ENCODE measurements at regions not wholly inside any gene's neighbourhood (a gene's known extent, or its start where the extent isn't known, plus 50 kb on each side); places are given as distances from the start of the nearest gene placed in this dataset.
A peak's percentile ranks its signal among the peaks of the same experiment; 100 is the strongest.

DNA sequence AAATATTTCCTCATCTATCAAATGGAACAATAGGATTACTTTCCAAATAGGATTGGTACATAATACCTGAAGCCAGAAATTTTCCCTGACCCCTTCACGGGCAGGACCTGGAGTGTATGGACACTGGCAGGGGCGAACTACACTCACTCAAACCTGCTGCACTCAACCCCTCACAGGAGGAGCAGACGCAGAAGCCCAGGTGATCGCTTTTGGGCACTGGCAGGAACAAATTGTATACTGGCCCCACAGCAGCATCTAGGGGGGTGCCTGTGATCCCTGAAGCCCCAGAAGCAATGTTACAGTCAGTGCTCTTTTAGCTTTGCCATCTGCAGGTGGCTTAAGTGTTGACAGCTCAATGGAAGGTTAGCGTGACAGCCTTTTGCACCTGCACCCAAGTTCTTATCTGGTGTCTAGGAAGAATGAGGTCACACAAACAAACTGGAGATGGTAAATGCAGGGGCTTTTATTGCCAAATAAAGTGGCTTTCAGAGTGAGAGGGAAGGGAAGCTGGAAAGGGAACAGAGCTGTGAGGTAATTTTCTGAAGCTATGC, 199.2 kb upstream of the NEGR1 start:
- peaks cover 0 to 6% of the 10 kb centered on the region in 2 experiments for H3K9me3 ChIP-seq (ENCODE audit: control insufficient read depth in 2 of 2, low read length in 2 of 2)
- H3K27me3 Mint-ChIP-seq = no peaks in the 10 kb centered on the region
- DNase-seq (no peak), ATAC-seq (ENCODE audit: low read depth in 2 of 2) (no peak)
- no peak overlapping the region for H3K27ac Mint-ChIP-seq
- H3K4me1 Mint-ChIP-seq = peaks cover 0 to under 1% (median 0%) of the 10 kb centered on the region in 4 donors
- H3K4me3 Mint-ChIP-seq = peak overlapping the region in 1 of 4 donors; percentile 51
- H3K36me3 Mint-ChIP-seq = no peaks in the 10 kb centered on the region
- H3K4me3 ChIP-seq (ENCODE audit: low read depth, low read length) = no peak overlapping the region
- H3K9me3 Mint-ChIP-seq = peaks cover 3 to 19% (median 7%) of the 10 kb centered on the region in 7 donors
- no peaks in the 10 kb centered on the region for H3K27me3 ChIP-seq (ENCODE audit: control insufficient read depth, insufficient read depth, low read length)
- H3K27ac ChIP-seq (ENCODE audit: insufficient read depth, low read length, poor library complexity, severe bottlenecking) = no peak overlapping the region
- H3K4me1 ChIP-seq (ENCODE audit: control insufficient read depth, insufficient read depth, low read length, poor library complexity, severe bottlenecking) = no peaks in the 10 kb centered on the region
- H3K36me3 ChIP-seq (ENCODE audit: control insufficient read depth, insufficient read depth, low read length) = no peaks in the 10 kb centered on the region

DNA sequence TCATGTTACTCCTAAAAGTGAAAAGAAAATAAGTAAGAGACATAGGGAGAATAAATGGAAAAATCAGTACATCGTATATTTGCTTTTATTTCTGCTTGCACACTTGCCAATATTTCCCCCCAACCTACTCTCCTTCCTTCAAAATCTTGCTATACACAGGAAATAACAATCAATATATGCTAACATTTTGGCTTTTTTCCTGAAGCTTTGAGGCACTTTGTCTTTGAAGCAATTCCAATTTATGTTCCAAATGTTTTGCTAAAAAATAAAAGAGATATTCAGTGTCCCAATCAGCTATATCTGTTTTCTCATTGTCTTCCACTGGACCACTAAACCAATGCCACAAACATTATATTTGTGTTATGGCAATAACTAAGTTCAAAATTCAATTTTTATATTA, 184.0 kb upstream of the NEGR1 start:
- Histone ChIP-seq H3K4me1 (ENCODE audit: control insufficient read depth, insufficient read depth, low read length, poor library complexity, severe bottlenecking) (no peaks in the 10 kb centered on the region), H3K36me3 (ENCODE audit: control insufficient read depth, insufficient read depth, low read length) (no peaks in the 10 kb centered on the region), H3K4me3 (ENCODE audit: low read depth, low read length) (no peak overlapping the region), H3K27ac (ENCODE audit: insufficient read depth, low read length, poor library complexity, severe bottlenecking) (no peak overlapping the region), H3K9me3 (ENCODE audit: control insufficient read depth in 2 of 2, low read length in 2 of 2) (no peaks in the 10 kb centered on the region), H3K27me3 (ENCODE audit: control insufficient read depth, insufficient read depth, low read length) (no peaks in the 10 kb centered on the region)
- H3K9me3 Mint-ChIP-seq = peaks cover 0 to 20% (median 4%) of the 10 kb centered on the region in 7 donors
- DNase-seq = no peak
- H3K4me1 Mint-ChIP-seq = peaks cover 0 to 5% (median 0%) of the 10 kb centered on the region in 4 donors
- no peaks in the 10 kb centered on the region for H3K36me3 Mint-ChIP-seq
- H3K27ac Mint-ChIP-seq = no peak overlapping the region
- ATAC-seq (ENCODE audit: low read depth in 2 of 2) = no peak
- no peak overlapping the region for H3K4me3 Mint-ChIP-seq
- no peaks in the 10 kb centered on the region for H3K27me3 Mint-ChIP-seq

DNA sequence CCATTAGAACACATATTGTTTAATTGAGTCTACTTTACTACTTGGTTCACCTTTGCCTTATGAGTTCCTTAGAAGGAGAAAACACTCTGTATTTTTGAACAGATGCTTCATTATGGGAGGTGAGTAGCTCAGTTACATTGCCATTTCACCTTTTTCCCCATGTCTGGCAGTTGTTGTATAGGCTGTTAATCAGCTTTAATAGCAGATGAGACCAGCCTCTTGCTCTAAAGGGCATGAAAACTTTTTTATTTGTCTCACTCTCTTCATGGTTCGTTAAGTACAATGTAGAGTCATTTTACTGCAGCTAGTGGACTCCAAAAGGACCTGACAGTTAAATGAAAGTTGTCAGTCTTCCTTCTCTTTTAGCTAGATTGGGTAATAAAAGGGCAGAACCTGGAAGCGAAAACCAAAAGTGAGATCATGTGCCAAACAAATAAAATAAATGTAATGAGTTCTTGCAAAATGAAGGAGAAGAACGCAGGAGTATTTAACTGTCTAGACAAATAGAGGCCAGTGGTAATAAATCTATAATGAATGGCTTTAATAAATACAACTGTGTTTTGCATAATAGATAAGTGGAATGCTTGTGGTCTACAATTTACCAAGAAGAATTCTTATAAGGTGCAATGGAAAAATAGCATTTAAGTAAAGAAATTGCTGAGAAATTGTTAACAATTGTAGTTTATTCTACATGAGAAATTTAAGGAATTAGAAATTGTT, 180.0 kb upstream of the NEGR1 start:
- Histone ChIP-seq H3K4me1 (ENCODE audit: control insufficient read depth, insufficient read depth, low read length, poor library complexity, severe bottlenecking) (no peaks in the 10 kb centered on the region), H3K27me3 (ENCODE audit: control insufficient read depth, insufficient read depth, low read length) (no peaks in the 10 kb centered on the region), H3K4me3 (ENCODE audit: low read depth, low read length) (no peak overlapping the region), H3K36me3 (ENCODE audit: control insufficient read depth, insufficient read depth, low read length) (no peaks in the 10 kb centered on the region), H3K27ac (ENCODE audit: insufficient read depth, low read length, poor library complexity, severe bottlenecking) (no peak overlapping the region), H3K9me3 (ENCODE audit: control insufficient read depth in 2 of 2, low read length in 2 of 2) (peaks cover 0 to 4% of the 10 kb centered on the region in 2 experiments)
- Mint-ChIP-seq H3K4me1 (peaks cover 0 to 5% (median 0%) of the 10 kb centered on the region in 4 donors), H3K4me3 (no peak overlapping the region), H3K9me3 (peaks cover 0 to 12% (median 2%) of the 10 kb centered on the region in 7 donors), H3K36me3 (no peaks in the 10 kb centered on the region), H3K27ac (no peak overlapping the region), H3K27me3 (no peaks in the 10 kb centered on the region)
- ATAC-seq (ENCODE audit: low read depth in 2 of 2) (no peak), DNase-seq (no peak)

DNA sequence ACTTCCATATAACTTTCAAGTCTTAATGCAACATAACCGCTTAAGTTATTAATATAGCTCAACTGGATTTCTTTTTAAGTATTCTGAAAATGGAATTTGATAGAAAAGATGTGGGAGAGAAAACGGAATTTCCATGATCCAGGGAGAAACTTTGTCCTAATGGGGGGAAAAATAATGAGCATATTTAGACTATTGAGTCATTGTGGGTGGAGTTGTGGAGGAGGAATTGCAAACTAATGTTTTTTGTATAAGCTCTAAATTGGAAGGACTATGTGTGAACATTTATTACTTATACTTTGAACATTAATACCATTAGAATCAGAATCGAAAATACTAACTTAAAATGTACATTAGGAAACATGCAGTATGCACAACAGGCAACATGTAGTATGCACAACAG, 159.9 kb upstream of the NEGR1 start:
- no peak for ATAC-seq (ENCODE audit: low read depth in 2 of 2)
- no peaks in the 10 kb centered on the region for H3K27me3 ChIP-seq (ENCODE audit: control insufficient read depth, insufficient read depth, low read length)
- H3K9me3 ChIP-seq (ENCODE audit: control insufficient read depth in 2 of 2, low read length in 2 of 2) = peaks cover 0 to 8% of the 10 kb centered on the region in 2 experiments
- H3K4me3 ChIP-seq (ENCODE audit: low read depth, low read length) = no peak overlapping the region
- Mint-ChIP-seq H3K9me3 (peaks cover 0 to 17% (median 7%) of the 10 kb centered on the region in 7 donors), H3K4me1 (no peaks in the 10 kb centered on the region), H3K36me3 (no peaks in the 10 kb centered on the region), H3K4me3 (no peak overlapping the region), H3K27me3 (no peaks in the 10 kb centered on the region), H3K27ac (no peak overlapping the region)
- no peaks in the 10 kb centered on the region for H3K36me3 ChIP-seq (ENCODE audit: control insufficient read depth, insufficient read depth, low read length)
- no peak overlapping the region for H3K27ac ChIP-seq (ENCODE audit: insufficient read depth, low read length, poor library complexity, severe bottlenecking)
- H3K4me1 ChIP-seq (ENCODE audit: control insufficient read depth, insufficient read depth, low read length, poor library complexity, severe bottlenecking) = no peaks in the 10 kb centered on the region
- no peak for DNase-seq

DNA sequence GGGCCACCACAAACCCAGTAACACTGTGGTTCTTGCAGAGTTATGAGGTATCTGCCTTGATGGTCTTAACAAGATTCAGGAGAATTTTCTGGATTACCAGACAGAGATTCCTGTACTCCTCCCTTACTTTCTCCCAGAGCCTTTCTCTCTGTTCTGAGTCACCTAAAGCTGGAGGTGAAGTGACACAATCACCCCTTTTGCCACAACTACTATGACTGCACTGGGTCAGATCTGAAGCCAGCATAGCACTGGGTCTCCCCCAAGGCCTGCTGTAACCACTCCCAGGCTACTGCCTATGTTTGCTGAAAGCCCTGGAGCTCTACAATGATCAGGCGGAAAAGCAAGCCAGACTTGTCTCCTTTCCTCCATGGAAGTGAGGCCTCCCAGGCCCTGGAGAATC, 156.7 kb upstream of the NEGR1 start:
- Histone ChIP-seq H3K36me3 (ENCODE audit: control insufficient read depth, insufficient read depth, low read length) (no peaks in the 10 kb centered on the region), H3K4me3 (ENCODE audit: low read depth, low read length) (no peak overlapping the region), H3K27ac (ENCODE audit: insufficient read depth, low read length, poor library complexity, severe bottlenecking) (no peak overlapping the region), H3K9me3 (ENCODE audit: control insufficient read depth in 2 of 2, low read length in 2 of 2) (peaks cover 0 to 4% of the 10 kb centered on the region in 2 experiments), H3K4me1 (ENCODE audit: control insufficient read depth, insufficient read depth, low read length, poor library complexity, severe bottlenecking) (no peaks in the 10 kb centered on the region), H3K27me3 (ENCODE audit: control insufficient read depth, insufficient read depth, low read length) (no peaks in the 10 kb centered on the region)
- Mint-ChIP-seq H3K27me3 (no peaks in the 10 kb centered on the region), H3K4me1 (no peaks in the 10 kb centered on the region), H3K36me3 (no peaks in the 10 kb centered on the region), H3K4me3 (no peak overlapping the region), H3K9me3 (peaks cover 4 to 17% (median 8%) of the 10 kb centered on the region in 7 donors), H3K27ac (peak overlapping the region in 1 of 3 donors; percentile 74)
- no peak for DNase-seq
- no peak for ATAC-seq (ENCODE audit: low read depth in 2 of 2)

DNA sequence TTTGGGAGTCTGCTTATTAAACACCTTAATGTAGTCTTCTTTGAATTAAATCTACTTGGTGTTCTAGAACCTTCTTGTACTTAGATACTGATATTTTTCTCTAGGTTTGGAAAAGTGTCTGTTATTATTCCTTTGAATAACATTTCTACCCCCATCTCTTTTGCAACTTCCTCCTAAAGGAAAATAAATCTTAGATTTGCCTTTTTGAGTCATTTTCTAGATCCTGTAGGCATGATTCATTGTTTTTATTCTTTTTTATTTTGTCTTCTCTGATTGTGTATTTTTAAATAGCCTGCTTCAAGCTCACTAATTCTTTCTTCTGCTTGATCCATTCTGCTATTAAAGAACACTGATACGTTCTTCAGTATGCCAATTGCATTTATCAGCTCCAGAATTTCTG, 155.9 kb upstream of the NEGR1 start:
- Histone ChIP-seq H3K36me3 (ENCODE audit: control insufficient read depth, insufficient read depth, low read length) (no peaks in the 10 kb centered on the region), H3K9me3 (ENCODE audit: control insufficient read depth in 2 of 2, low read length in 2 of 2) (peaks cover 0 to 5% of the 10 kb centered on the region in 2 experiments), H3K27ac (ENCODE audit: insufficient read depth, low read length, poor library complexity, severe bottlenecking) (no peak overlapping the region), H3K4me1 (ENCODE audit: control insufficient read depth, insufficient read depth, low read length, poor library complexity, severe bottlenecking) (no peaks in the 10 kb centered on the region), H3K4me3 (ENCODE audit: low read depth, low read length) (no peak overlapping the region), H3K27me3 (ENCODE audit: control insufficient read depth, insufficient read depth, low read length) (no peaks in the 10 kb centered on the region)
- no peak for ATAC-seq (ENCODE audit: low read depth in 2 of 2)
- DNase-seq = no peak
- Mint-ChIP-seq H3K27me3 (no peaks in the 10 kb centered on the region), H3K4me3 (no peak overlapping the region), H3K36me3 (no peaks in the 10 kb centered on the region), H3K4me1 (no peaks in the 10 kb centered on the region), H3K9me3 (peaks cover 4 to 15% (median 11%) of the 10 kb centered on the region in 7 donors), H3K27ac (no peak overlapping the region)

DNA sequence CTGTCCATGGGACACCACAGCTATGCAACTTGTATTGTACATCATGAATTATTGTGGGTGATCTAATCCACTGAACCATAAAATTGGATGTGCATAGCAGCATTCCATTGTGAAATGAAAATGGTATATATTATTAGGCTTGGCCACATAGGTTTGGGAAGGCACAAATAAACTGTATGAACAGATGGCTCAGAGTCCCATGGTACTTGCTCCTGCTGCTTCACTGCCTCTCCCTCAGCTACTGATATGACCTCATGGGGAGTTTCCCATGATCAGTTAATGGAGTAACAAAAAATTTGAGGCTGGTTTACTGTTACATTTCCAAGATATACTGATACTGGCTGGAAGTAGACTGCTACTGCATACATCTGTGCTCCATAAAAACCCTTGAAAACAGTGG, 152.7 kb upstream of the NEGR1 start:
- H3K4me1 ChIP-seq (ENCODE audit: control insufficient read depth, insufficient read depth, low read length, poor library complexity, severe bottlenecking) = no peaks in the 10 kb centered on the region
- Mint-ChIP-seq H3K27ac (no peak overlapping the region), H3K36me3 (no peaks in the 10 kb centered on the region), H3K9me3 (peaks cover 2 to 11% (median 6%) of the 10 kb centered on the region in 7 donors), H3K4me1 (no peaks in the 10 kb centered on the region), H3K4me3 (no peak overlapping the region), H3K27me3 (no peaks in the 10 kb centered on the region)
- H3K4me3 ChIP-seq (ENCODE audit: low read depth, low read length) = no peak overlapping the region
- no peak overlapping the region for H3K27ac ChIP-seq (ENCODE audit: insufficient read depth, low read length, poor library complexity, severe bottlenecking)
- DNase-seq (no peak), ATAC-seq (ENCODE audit: low read depth in 2 of 2) (no peak)
- peaks cover 0 to 7% of the 10 kb centered on the region in 2 experiments for H3K9me3 ChIP-seq (ENCODE audit: control insufficient read depth in 2 of 2, low read length in 2 of 2)
- H3K27me3 ChIP-seq (ENCODE audit: control insufficient read depth, insufficient read depth, low read length) = no peaks in the 10 kb centered on the region
- no peaks in the 10 kb centered on the region for H3K36me3 ChIP-seq (ENCODE audit: control insufficient read depth, insufficient read depth, low read length)

DNA sequence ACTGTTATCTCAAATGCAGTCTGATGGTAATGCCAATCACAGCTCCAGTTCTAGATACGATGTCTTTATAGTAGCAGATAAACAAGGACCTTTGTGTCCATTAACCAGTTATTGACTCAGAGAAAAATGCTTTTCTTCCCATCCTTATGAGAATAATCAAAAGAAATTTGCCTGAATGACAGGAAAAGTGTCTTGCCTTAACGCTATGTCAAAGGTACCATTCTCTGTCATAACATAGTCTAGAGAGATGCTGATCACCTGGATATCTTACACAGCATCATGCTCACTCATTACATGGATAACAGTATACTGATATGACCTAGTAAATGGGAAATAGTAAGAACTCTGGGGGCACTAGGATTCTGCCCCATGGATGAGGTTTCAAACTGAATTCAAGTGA, 151.7 kb upstream of the NEGR1 start:
- Histone ChIP-seq H3K27ac (ENCODE audit: insufficient read depth, low read length, poor library complexity, severe bottlenecking) (no peak overlapping the region), H3K27me3 (ENCODE audit: control insufficient read depth, insufficient read depth, low read length) (no peaks in the 10 kb centered on the region), H3K36me3 (ENCODE audit: control insufficient read depth, insufficient read depth, low read length) (no peaks in the 10 kb centered on the region), H3K9me3 (ENCODE audit: control insufficient read depth in 2 of 2, low read length in 2 of 2) (peaks cover 0 to 5% of the 10 kb centered on the region in 2 experiments), H3K4me1 (ENCODE audit: control insufficient read depth, insufficient read depth, low read length, poor library complexity, severe bottlenecking) (no peaks in the 10 kb centered on the region), H3K4me3 (ENCODE audit: low read depth, low read length) (no peak overlapping the region)
- DNase-seq (no peak), ATAC-seq (ENCODE audit: low read depth in 2 of 2) (no peak)
- Mint-ChIP-seq H3K27me3 (no peaks in the 10 kb centered on the region), H3K9me3 (peaks cover 4 to 11% (median 6%) of the 10 kb centered on the region in 7 donors), H3K27ac (no peak overlapping the region), H3K4me3 (no peak overlapping the region), H3K4me1 (no peaks in the 10 kb centered on the region), H3K36me3 (no peaks in the 10 kb centered on the region)

Measured in CD4-positive, CD25-positive, alpha-beta regulatory T cell (primary cell).